ENCODE measurements at regions not wholly inside any gene's neighbourhood (a gene's known extent, or its start where the extent isn't known, plus 50 kb on each side); places are given as distances from the start of the nearest gene placed in this dataset.

GRCh38 chr11:91686281-91686680 is 538.3 kb upstream of the FAT3 start:
- no peak overlapping the region for H3K27ac ChIP-seq
- no peak for DNase-seq
- H3K36me3 ChIP-seq, result no peaks in the 10 kb centered on the region
- H3K27me3 ChIP-seq, result no peaks in the 10 kb centered on the region
- no peaks in the 10 kb centered on the region for H3K4me1 ChIP-seq (ENCODE audit: insufficient read depth)
- H3K9me3 ChIP-seq, result no peaks in the 10 kb centered on the region
- TF ChIP-seq EP300 (IDR thresholded peaks at IDR 0.05) (no peak), POLR2A (IDR thresholded peaks at IDR 0.05) (no peak)
- TF ChIP-seq, protein P1, sequence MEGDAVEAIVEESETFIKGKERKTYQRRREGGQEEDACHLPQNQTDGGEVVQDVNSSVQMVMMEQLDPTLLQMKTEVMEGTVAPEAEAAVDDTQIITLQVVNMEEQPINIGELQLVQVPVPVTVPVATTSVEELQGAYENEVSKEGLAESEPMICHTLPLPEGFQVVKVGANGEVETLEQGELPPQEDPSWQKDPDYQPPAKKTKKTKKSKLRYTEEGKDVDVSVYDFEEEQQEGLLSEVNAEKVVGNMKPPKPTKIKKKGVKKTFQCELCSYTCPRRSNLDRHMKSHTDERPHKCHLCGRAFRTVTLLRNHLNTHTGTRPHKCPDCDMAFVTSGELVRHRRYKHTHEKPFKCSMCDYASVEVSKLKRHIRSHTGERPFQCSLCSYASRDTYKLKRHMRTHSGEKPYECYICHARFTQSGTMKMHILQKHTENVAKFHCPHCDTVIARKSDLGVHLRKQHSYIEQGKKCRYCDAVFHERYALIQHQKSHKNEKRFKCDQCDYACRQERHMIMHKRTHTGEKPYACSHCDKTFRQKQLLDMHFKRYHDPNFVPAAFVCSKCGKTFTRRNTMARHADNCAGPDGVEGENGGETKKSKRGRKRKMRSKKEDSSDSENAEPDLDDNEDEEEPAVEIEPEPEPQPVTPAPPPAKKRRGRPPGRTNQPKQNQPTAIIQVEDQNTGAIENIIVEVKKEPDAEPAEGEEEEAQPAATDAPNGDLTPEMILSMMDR (IDR thresholded peaks at IDR 0.05), result no peak
- no peak overlapping the region for H3K4me3 ChIP-seq
- intact Hi-C loops (cut with DNase I), result no loop called here
- 77 to 92% (median 85%) methylated on average over 3 of the region's 3 CpGs for WGBS, 3 donors

DNA sequence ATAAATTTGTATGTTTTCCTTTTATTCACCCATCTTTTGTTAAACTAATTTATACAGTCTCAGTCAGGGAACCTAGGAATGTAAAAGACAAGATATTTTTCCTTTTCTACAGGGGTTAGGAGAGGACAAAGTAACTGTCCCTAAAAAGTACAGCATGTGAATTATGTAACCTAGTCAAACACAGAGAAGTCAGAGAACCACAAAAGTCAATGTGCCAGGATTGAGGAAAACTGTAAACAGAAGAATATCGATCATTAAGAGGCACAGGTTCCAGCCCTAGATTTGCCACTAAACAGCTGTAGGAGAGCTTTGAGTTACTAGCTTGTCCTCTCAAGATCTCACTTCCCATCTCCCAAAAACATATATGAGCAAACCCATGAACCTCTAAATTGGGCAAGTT is 550.9 kb upstream of the FAT3 start:
- H3K36me3 ChIP-seq, result no peaks in the 10 kb centered on the region
- intact Hi-C loops (cut with DNase I), result no loop called here
- no peak overlapping the region for H3K27ac ChIP-seq
- H3K9me3 ChIP-seq, result no peaks in the 10 kb centered on the region
- WGBS, 3 donors, result 83 to 86% (median 85%) methylated on average over 1 of the region's 1 CpG
- H3K27me3 ChIP-seq, result no peaks in the 10 kb centered on the region
- TF ChIP-seq, protein P1 (IDR thresholded peaks at IDR 0.05), result no peak
- no peak for TF ChIP-seq POLR2A (IDR thresholded peaks at IDR 0.05)
- TF ChIP-seq EP300 (IDR thresholded peaks at IDR 0.05), result no peak
- no peak overlapping the region for H3K4me3 ChIP-seq
- H3K4me1 ChIP-seq (ENCODE audit: insufficient read depth), result no peaks in the 10 kb centered on the region
- no peak for DNase-seq

GRCh38 chr11:91664521-91664920 is 560.1 kb upstream of the FAT3 start:
- H3K4me3 ChIP-seq, result no peak overlapping the region
- intact Hi-C loops (cut with DNase I), result no loop called here
- TF ChIP-seq, protein P1 (IDR thresholded peaks at IDR 0.05), result no peak
- TF ChIP-seq POLR2A (IDR thresholded peaks at IDR 0.05) (no peak), EP300 (IDR thresholded peaks at IDR 0.05) (no peak)
- no peak overlapping the region for H3K27ac ChIP-seq
- no peaks in the 10 kb centered on the region for H3K36me3 ChIP-seq
- H3K27me3 ChIP-seq, result no peaks in the 10 kb centered on the region
- no peaks in the 10 kb centered on the region for H3K9me3 ChIP-seq
- 81 to 85% (median 81%) methylated on average over 3 of the region's 3 CpGs for WGBS, 3 donors
- no peaks in the 10 kb centered on the region for H3K4me1 ChIP-seq (ENCODE audit: insufficient read depth)
- DNase-seq, result no peak

DNA sequence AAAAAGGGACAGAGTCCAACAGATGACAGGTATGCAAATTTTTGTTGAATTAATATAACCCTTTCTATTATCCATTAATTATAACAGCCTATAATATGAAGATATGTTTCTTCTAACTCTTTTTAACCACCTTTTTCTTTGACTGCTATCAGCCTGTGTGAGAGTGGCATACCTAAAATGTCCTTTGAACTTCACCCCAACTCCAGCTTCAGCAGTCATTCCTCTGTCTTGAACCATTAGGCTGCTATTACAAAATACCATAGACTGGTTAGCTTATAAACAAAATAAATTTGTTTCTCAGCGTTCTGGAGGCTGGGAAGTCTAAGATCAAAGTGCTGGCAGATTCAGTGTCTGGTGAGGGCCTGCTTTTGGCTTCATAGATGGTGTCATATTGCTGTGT is 564.6 kb upstream of the FAT3 start:
- WGBS, 3 donors, result 35 to 67% (median 36%) methylated on average over 1 of the region's 1 CpG
- Histone ChIP-seq H3K4me3 (no peak overlapping the region), H3K27me3 (no peaks in the 10 kb centered on the region), H3K4me1 (ENCODE audit: insufficient read depth) (no peaks in the 10 kb centered on the region), H3K36me3 (no peaks in the 10 kb centered on the region), H3K27ac (no peak overlapping the region), H3K9me3 (no peaks in the 10 kb centered on the region)
- TF ChIP-seq, protein P1 (IDR thresholded peaks at IDR 0.05), result no peak
- TF ChIP-seq EP300 (IDR thresholded peaks at IDR 0.05) (no peak), POLR2A (IDR thresholded peaks at IDR 0.05) (no peak)
- intact Hi-C loops (cut with DNase I), result no loop called here
- DNase-seq, result no peak

GRCh38 chr11:91654686-91655085 is 569.9 kb upstream of the FAT3 start:
- no peaks in the 10 kb centered on the region for H3K4me1 ChIP-seq (ENCODE audit: insufficient read depth)
- TF ChIP-seq, protein P1 (IDR thresholded peaks at IDR 0.05), result no peak
- TF ChIP-seq EP300 (IDR thresholded peaks at IDR 0.05) (no peak), POLR2A (IDR thresholded peaks at IDR 0.05) (no peak)
- H3K36me3 ChIP-seq, result no peaks in the 10 kb centered on the region
- intact Hi-C loops (cut with DNase I), result no loop called here
- H3K4me3 ChIP-seq, result no peak overlapping the region
- no peak for DNase-seq
- no peak overlapping the region for H3K27ac ChIP-seq
- H3K9me3 ChIP-seq, result no peaks in the 10 kb centered on the region
- 12 to 22% (median 18%) methylated on average over 2 of the region's 2 CpGs for WGBS, 3 donors
- no peaks in the 10 kb centered on the region for H3K27me3 ChIP-seq

All from ovary (tissue), 7 donors.